ENCODE measurements at regions not wholly inside any gene's neighbourhood (a gene's known extent, or its start where the extent isn't known, plus 50 kb on each side); places are given as distances from the start of the nearest gene placed in this dataset.
"Not testable (repeated sequence)": the region's sequence is repeated elsewhere in the genome, so short reads cannot be mapped to it uniquely, and the experiment has no call there.

- DNase-seq (ENCODE audit: low spot score), result no peak
Observed at GRCh38 chr7:53397911-53398310, 362.5 kb downstream of the POM121L12 start.

GRCh38 chr7:53398566-53398965 is 363.1 kb downstream of the POM121L12 start:
- no peak for DNase-seq (ENCODE audit: low spot score)

GRCh38 chr7:53413021-53413420 is 377.6 kb downstream of the POM121L12 start:
- DNase-seq (ENCODE audit: low spot score), result no peak

- DNase-seq (ENCODE audit: low spot score), result no peak
Observed at GRCh38 chr7:53415816-53416215, 380.4 kb downstream of the POM121L12 start.

GRCh38 chr7:53418834-53419482 is 383.5 kb downstream of the POM121L12 start:
- no peak for DNase-seq (ENCODE audit: low spot score)

GRCh38 chr7:53420550-53420949 is 385.1 kb downstream of the POM121L12 start:
- no peak for DNase-seq (ENCODE audit: low spot score)

- DNase-seq (ENCODE audit: low spot score), result no peak
Observed at GRCh38 chr7:53422291-53422690, 386.9 kb downstream of the POM121L12 start.

- no peak for DNase-seq (ENCODE audit: low spot score)
Observed at GRCh38 chr7:53426145-53426750, 390.8 kb downstream of the POM121L12 start.

- DNase-seq (ENCODE audit: low spot score), result no peak
Observed at GRCh38 chr7:53428045-53428444, 392.6 kb downstream of the POM121L12 start.

GRCh38 chr7:53431901-53432300 is 396.5 kb downstream of the POM121L12 start:
- DNase-seq (ENCODE audit: low spot score), result no peak

GRCh38 chr7:53437336-53437735 is 401.9 kb downstream of the POM121L12 start:
- DNase-seq (ENCODE audit: low spot score), result no peak

GRCh38 chr7:53446170-53446569 is 410.7 kb downstream of the POM121L12 start:
- DNase-seq (ENCODE audit: low spot score), result no peak

GRCh38 chr7:53458636-53459035 is 423.2 kb downstream of the POM121L12 start:
- no peak for DNase-seq (ENCODE audit: low spot score)

GRCh38 chr7:53466371-53466770 is 430.9 kb downstream of the POM121L12 start:
- DNase-seq (ENCODE audit: low spot score), result no peak

GRCh38 chr7:53470336-53470970 is 435.0 kb downstream of the POM121L12 start:
- DNase-seq (ENCODE audit: low spot score), result no peak

GRCh38 chr7:53473371-53473770 is 437.9 kb downstream of the POM121L12 start:
- no peak for DNase-seq (ENCODE audit: low spot score)

GRCh38 chr7:53475776-53476175 is 440.3 kb downstream of the POM121L12 start:
- no peak for DNase-seq (ENCODE audit: low spot score)

- DNase-seq (ENCODE audit: low spot score), result no peak
Observed at GRCh38 chr7:53476566-53476965, 441.1 kb downstream of the POM121L12 start.

- no peak for DNase-seq (ENCODE audit: low spot score)
Observed at GRCh38 chr7:53485354-53485753, 449.9 kb downstream of the POM121L12 start.

GRCh38 chr7:53491051-53491450 is 455.6 kb downstream of the POM121L12 start:
- DNase-seq (ENCODE audit: low spot score), result no peak

- not testable (repeated sequence) for DNase-seq (ENCODE audit: low spot score)
Observed at GRCh38 chr7:53495181-53495580, 459.7 kb downstream of the POM121L12 start.

- no peak for DNase-seq (ENCODE audit: low spot score)
Observed at GRCh38 chr7:53500076-53500475, 464.6 kb downstream of the POM121L12 start.

GRCh38 chr7:53504914-53505313 is 469.5 kb downstream of the POM121L12 start:
- no peak for DNase-seq (ENCODE audit: low spot score)

- DNase-seq (ENCODE audit: low spot score), result no peak
Observed at GRCh38 chr7:53518319-53518718, 482.9 kb downstream of the POM121L12 start.

Measured in activated CD4-positive, alpha-beta T cell treated with anti-CD3 and anti-CD28 coated beads, Interleukin-2, Interleukin-4, amounts not matched to agents 100 ng/mL and 50 ng/mL, durations not matched to agents 16 hours and 8 hours (primary cell).